Kidney (tissue), 13 donors: ENCODE measurements at regions not wholly inside any gene's neighbourhood (a gene's known extent, or its start where the extent isn't known, plus 50 kb on each side); places are given as distances from the start of the nearest gene placed in this dataset.

ENCODE experiments used
- DNase-seq, 5 donors: peaks; one replicate each; pipeline ENCODE4 v3.0.0-alpha.2; 2013 to 2020
- FAIRE-seq: peaks from 2 replicates; lab custom pipeline; 2012; peaks lifted over from hg19 to GRCh38; lab: Jason Lieb, UNC
- H3K27ac ChIP-seq, 2 donors: one replicate each; pipeline ENCODE4 v1.7.0; 2013; ENCODE audit warnings: low read depth in 2 of 2, low read length in 2 of 2, inconsistent platforms in 1 of 2
- H3K27me3 ChIP-seq: one replicate; pipeline ENCODE4 v1.7.1; 2013; ENCODE audit warnings: low read length, inconsistent platforms; ENCODE audit not compliant: control insufficient read depth, insufficient read depth
- H3K36me3 ChIP-seq, 3 donors: one replicate each; pipeline versions ENCODE4 v1.7.0 to v1.7.1; 2013; ENCODE audit warnings: low read length in 3 of 3, control low read depth in 1 of 3, inconsistent platforms in 1 of 3; ENCODE audit not compliant: insufficient read depth in 3 of 3, control insufficient read depth in 2 of 3
- H3K4me1 ChIP-seq, 3 donors: one replicate each; pipeline versions ENCODE4 v1.7.0 to v1.7.1; 2013; ENCODE audit warnings: low read length in 3 of 3, inconsistent platforms in 1 of 3, low read depth in 1 of 3; ENCODE audit not compliant: control insufficient read depth in 2 of 3, insufficient read depth in 2 of 3
- H3K4me3 ChIP-seq, 3 donors: one replicate each; pipeline versions ENCODE4 v1.7.0 to v1.8.1; 2013; ENCODE audit warnings: low read length in 3 of 3, control low read depth in 1 of 3, inconsistent platforms in 1 of 3
- H3K9ac ChIP-seq, 3 donors: one replicate each; pipeline versions ENCODE4 v1.7.0 to v1.7.1; 2013; ENCODE audit warnings: low read length in 3 of 3, control low read depth in 1 of 3, inconsistent platforms in 1 of 3
- H3K9me3 ChIP-seq, 3 donors: one replicate each; pipeline versions ENCODE4 v1.7.0 to v1.7.1; 2013; ENCODE audit warnings: low read length in 3 of 3, control low read depth in 1 of 3, inconsistent platforms in 1 of 3; ENCODE audit not compliant: control insufficient read depth in 2 of 3, insufficient read depth in 1 of 3
- intact Hi-C: fragments of 100-400 bp; cut with DNase I; formaldehyde crosslinking; loops from one replicate; pipeline ENCODE4 v1.11.1; 2022
- TF ChIP-seq, protein P1 (sequence below): IDR thresholded peaks from 3 replicates; pipeline ENCODE4 v1.5.1; 2012; ENCODE audit warnings: mild to moderate bottlenecking, moderate library complexity, borderline replicate concordance; ENCODE audit not compliant: insufficient read depth; ENCODE audit errors: extremely low read depth
- donor health status: control.
- donor health status: control.
- donor health status: control.
- donor health status: control.
- donor health status: control.
- donor health status: DM: yes; HTN: yes; CAD: no.
- donor health status: Normal renal cell carcinoma (clear cell type).

DNA sequence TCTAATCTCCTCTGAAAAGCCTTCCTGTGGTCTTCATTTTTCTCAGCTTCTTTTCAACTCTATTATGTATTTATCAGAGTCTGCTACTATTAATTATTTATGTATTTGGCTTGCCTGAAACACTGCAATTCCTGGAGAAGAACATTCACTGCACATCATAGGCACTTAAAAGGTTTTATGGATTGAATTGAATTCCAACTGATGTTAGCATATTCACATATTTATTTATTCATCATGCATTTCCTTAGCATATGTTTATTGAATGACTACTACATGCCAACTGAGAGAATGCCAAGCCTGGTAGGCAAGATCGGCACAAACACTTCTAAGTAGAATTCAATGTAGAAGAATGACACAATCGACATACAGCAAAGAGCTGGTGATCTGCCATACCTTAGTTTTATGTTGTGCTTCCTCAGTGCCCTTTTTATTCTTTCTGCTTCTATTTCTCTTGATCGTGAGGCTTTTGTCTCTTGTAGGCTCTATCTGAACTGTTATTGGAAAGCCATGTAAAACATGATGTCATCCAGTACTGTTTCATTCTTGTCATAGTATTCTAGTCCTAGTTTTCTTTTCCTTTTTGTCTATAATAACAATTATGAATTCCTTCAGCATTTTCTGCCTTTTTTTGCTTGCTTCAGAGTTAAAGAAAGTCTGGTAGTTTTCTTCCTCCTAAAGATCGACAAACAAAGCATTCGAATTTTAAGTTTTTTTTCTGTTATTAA, 454.2 kb downstream of the TLE4 start:
- Histone ChIP-seq H3K36me3 (no peaks in the 10 kb centered on the region), H3K9me3 (no peaks in the 10 kb centered on the region), H3K4me3 (no peak overlapping the region), H3K27me3 (no peaks in the 10 kb centered on the region), H3K27ac (no peak overlapping the region), H3K9ac (no peak overlapping the region), H3K4me1 (no peaks in the 10 kb centered on the region)
- DNase-seq, result no peak
- TF ChIP-seq, protein P1, sequence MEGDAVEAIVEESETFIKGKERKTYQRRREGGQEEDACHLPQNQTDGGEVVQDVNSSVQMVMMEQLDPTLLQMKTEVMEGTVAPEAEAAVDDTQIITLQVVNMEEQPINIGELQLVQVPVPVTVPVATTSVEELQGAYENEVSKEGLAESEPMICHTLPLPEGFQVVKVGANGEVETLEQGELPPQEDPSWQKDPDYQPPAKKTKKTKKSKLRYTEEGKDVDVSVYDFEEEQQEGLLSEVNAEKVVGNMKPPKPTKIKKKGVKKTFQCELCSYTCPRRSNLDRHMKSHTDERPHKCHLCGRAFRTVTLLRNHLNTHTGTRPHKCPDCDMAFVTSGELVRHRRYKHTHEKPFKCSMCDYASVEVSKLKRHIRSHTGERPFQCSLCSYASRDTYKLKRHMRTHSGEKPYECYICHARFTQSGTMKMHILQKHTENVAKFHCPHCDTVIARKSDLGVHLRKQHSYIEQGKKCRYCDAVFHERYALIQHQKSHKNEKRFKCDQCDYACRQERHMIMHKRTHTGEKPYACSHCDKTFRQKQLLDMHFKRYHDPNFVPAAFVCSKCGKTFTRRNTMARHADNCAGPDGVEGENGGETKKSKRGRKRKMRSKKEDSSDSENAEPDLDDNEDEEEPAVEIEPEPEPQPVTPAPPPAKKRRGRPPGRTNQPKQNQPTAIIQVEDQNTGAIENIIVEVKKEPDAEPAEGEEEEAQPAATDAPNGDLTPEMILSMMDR, result no peak
- intact Hi-C loops, result no loop called here
- no peak for FAIRE-seq

DNA sequence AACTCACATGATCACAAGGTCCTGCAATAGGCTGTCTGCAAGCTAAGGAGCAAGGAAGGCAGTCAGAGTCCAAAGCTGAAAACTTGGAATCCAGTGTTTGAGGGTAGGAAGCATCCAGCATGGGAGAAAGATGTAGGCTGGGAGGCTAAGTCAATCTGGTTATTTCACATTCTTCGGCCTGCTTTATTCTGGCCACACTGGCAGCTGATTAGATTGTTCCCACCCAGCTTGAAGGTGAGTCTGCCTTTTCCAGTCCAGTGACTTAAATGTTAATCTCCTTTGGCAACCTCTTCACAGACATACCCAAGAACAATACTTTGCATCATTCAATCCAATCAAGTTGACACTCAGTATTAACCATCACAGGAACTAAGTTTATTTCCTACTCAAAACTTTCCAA, 453.4 kb downstream of the TLE4 start:
- H3K27me3 ChIP-seq, result no peaks in the 10 kb centered on the region
- TF ChIP-seq, protein P1, result no peak
- H3K4me3 ChIP-seq, result no peak overlapping the region
- no peak overlapping the region for H3K9ac ChIP-seq
- no peaks in the 10 kb centered on the region for H3K4me1 ChIP-seq
- DNase-seq (no peak), FAIRE-seq (no peak)
- no peaks in the 10 kb centered on the region for H3K36me3 ChIP-seq
- no peak overlapping the region for H3K27ac ChIP-seq
- intact Hi-C loops, result no loop called here
- no peaks in the 10 kb centered on the region for H3K9me3 ChIP-seq

- DNase-seq (no peak), FAIRE-seq (no peak)
- Histone ChIP-seq H3K27ac (no peak overlapping the region), H3K4me3 (no peak overlapping the region), H3K4me1 (no peaks in the 10 kb centered on the region), H3K27me3 (no peaks in the 10 kb centered on the region), H3K9ac (no peak overlapping the region), H3K36me3 (no peaks in the 10 kb centered on the region), H3K9me3 (no peaks in the 10 kb centered on the region)
- TF ChIP-seq, protein P1, result no peak
- intact Hi-C loops, result no loop called here
These were observed 448.8 kb downstream of the TLE4 start for GRCh38 chr9:80020530-80020929.

DNA sequence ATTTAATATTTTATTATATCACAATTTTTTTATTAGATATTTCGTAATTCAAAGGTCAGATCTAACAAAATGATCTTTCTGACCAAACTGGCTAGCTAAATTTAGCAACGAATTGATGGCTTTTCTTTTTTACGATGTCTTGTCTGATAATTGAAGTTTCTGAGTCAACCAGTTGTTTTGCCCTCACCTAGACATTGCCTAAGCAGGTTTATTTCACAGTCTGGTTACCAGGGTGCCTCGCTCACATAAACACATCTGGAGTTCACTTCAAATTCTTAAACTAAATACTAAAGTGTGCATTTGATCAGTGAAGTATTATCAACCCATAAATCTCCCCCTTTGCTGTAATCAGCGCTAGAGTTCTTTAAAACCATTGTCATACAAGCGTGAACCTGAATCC, 448.3 kb downstream of the TLE4 start:
- FAIRE-seq (no peak), DNase-seq (no peak)
- Histone ChIP-seq H3K4me3 (no peak overlapping the region), H3K27ac (no peak overlapping the region), H3K4me1 (no peaks in the 10 kb centered on the region), H3K27me3 (no peaks in the 10 kb centered on the region), H3K9ac (no peak overlapping the region), H3K36me3 (no peaks in the 10 kb centered on the region), H3K9me3 (no peaks in the 10 kb centered on the region)
- TF ChIP-seq, protein P1, result no peak
- intact Hi-C loops, result no loop called here
